GM18861 (cell line): ENCODE measurements at regions not wholly inside any gene's neighbourhood (a gene's known extent, or its start where the extent isn't known, plus 50 kb on each side); places are given as distances from the start of the nearest gene placed in this dataset.
"Not testable (repeated sequence)": the region's sequence is repeated elsewhere in the genome, so short reads cannot be mapped to it uniquely, and the experiment has no call there.

Experiments
- ATAC-seq: cut with Tn5 transposase; IDR thresholded peaks from one replicate; pipeline ENCODE4 v1.9.1; 2021; ENCODE audit not compliant: unreplicated experiment

DNA sequence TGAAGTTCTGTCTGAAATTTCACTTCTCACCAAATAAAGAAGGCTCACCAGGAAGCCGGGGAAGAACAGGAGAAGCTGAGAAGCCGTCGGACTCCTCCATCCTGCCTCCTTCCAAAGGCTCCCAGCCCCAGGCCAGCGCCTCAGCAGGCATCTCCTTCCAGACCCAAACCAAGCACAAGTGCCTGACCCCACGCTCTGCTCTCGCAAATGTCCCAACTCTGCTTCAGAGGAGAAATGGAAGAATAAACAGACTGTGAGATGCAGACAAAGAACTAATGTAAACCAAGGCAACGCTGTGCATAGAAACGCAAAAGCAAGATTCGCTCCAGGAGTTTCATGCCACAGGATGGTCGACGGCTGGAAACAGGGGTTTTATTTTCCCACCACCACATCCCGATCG lies 100.3 kb upstream of the EXOC2 start:
- ATAC-seq: no peak

DNA sequence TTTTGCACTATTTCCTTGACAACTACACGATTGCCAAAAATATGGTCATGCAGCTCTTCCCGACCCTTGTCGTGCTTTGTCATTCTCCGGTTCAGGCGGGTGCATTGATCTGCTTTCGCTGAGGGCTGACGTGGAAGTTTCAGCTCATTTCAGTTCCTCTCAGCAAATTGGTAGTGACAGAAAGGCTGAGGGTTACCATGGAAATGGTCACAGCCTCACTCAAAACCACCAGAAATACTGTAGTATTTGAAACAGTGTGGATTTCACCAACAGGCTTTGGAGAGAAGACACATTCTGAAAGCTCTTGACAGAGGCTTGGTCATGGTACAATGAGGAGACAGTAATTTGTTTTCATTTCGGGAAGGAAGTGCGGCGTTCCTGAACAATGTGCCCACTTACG lies 99.7 kb upstream of the EXOC2 start:
- ATAC-seq: no peak

DNA sequence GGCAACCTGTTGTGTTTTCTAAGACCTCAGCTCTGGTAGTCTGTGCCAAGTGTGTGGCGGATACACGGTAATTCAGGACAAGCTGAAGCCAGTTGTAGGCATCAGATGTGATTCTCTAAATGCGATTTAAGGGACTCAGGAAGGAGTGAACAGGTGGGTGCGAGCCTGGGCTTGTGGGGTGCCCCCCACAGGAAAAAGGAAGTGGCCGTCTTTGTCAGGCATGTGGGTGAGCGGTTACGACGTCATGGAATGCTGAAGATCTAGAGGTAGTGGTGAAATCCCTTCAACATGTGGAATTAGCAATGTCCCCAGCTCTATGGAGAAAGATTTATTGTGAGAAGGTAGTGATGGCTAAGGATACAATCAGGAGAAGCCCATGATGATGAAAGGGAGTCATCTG lies 95.1 kb upstream of the EXOC2 start:
- ATAC-seq: no peak

DNA sequence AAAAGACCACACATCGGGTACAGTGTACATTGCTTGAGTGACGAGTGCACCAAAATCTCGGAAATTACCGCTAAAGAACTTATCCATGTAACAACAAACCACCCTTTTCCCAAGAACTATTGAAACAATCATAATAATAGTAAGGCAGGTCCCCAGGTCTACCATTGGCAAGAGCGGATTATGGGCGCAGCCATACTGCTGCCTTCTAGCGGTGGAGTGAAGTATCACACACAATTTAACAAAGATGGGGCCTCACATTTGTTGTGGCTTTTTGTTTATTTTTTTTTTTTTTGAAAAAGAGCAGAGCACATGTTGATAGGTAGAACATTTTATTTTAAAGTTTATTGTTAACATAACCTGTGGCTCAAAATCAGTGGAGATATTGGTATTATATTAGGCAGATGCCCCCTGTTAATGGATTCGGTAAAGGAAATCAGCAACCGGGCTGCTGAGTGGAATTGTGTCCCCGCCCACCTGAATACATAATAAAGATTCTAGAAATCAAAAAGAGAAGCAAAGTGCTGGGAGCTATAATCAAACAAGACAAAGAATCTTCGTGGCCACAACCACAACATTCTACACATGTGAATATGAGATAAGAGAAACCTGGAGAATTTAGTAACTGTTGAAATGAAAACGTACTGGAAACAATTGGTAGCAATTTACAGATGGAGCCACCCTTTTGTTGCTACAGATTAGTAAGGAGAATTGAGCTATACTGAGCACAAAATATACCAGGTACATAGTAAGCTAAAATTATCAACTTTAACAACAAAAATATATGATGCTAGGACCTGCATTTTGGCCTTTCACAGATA lies 94.2 kb upstream of the EXOC2 start:
- ATAC-seq: no peak

DNA sequence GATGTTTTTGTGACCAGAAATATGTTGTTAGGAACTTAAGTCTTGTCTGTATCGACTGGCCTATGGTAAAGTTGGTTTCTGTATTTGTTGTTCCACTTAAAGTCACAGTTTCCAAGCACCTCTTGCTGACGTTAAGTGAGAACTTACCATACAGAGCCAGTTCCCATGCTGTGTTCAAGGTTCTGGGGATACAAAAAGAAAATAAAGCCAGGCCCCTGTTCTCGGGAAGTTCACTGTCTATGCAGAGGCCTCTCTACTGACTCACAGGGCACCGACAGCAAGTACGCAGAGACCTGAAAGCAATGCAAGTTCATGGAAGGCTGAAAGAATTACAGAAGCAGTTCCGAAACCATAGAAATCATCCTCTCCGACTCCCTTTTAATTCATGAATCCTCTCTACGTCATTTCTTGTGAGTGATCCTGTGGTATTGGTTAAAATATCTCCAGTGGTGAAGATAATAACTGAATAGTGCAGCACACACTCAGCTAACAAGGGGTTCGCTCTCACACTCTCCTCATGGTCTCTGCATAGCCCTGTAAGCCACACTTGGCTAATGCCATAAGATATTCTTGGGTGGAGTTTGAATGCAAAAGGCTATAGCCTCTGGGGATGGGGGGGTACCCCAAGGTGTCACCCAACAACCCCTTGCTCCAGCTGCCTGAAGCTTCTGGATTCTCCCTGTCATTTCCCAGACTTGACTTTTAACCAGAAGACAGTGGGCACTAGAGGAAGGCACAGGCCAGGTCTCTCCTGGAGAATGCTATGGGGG lies 91.2 kb upstream of the EXOC2 start:
- ATAC-seq: no peak

DNA sequence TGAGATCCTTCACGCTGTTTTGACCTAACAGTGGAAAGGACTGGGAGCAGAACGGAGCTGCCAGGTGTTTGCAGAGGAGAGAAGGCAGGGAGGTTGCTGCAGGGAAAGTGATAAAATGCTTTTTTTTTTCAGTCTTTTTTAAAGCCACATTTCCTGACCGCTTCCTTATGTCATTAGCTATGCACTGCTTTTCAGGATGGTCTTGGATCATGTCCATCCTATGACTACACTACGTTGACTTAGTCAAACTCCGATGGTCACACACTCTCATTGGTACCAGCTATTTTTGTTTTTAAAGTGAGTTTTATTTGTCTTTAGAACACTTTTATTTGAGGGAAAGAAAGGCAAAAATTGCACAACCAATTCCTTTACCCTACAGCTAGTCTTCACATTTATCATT lies 89.2 kb upstream of the EXOC2 start:
- ATAC-seq: no peak

DNA sequence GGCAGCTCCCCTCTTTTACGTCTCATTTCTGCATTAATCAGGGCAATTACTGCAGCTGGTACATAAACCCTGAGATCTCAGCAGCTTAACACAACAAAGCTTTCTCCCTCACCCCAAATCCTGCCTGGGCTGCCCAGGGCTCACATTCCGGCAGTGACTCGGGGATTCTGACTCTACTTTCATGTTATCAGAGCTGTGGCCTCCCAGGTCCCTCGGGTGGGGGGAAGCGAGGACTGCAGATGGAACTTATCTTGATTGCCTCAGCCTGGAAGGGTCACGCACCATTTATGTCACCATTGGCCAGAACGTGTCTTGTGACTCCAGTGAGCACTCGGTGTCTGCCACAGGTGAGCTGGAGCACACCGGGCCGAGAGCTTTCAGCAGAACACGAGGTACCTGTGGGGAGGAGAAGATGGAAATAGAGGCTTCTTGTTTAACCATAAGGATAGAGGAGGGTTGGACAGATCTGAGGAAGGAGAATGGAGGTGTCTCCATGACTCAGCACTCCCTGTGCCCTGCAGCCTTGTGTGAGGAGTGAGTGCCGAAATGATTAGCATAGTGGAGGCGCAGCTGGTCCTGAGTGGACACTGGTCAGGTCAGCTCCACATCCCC lies 88.5 kb upstream of the EXOC2 start:
- no peak for ATAC-seq

DNA sequence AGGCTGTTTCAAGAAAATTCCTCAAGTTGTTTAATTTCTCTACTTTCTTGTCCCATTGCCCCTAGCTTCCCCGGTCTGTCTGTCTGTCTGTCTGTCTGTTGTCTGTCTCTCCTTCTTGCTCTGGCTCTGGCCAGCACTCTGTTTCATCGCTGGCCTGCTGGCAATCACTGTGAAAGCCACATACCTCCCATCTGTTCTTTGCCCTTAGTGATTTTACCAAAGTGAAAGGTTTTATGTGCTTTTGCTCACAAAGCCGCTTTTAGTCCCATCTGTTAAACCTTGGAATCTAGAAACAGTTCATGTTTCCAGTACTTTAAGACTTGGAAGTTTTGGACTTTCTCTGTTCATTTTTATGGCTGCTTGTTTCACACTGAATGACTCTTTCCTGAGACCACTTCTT lies 87.8 kb upstream of the EXOC2 start:
- ATAC-seq: no peak

DNA sequence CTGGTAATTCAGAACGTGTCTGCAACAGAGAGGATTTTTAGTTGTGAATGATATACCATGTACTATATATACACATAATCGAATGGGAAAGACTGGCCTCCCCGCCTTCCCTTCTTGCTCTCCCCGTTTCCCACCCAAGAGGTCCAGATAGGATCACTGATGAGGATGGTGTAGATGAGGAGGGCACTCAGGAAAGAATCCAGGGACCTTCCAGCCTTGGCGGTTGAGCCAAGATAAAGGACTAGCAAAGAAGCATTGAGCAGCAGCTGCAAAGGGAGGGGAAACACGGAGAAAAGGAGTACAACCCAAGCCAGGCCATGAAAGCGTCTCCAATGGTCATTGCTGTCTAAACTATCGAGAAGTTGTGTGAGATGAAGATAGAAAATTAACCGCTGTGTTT lies 84.0 kb upstream of the EXOC2 start:
- ATAC-seq: no peak

DNA sequence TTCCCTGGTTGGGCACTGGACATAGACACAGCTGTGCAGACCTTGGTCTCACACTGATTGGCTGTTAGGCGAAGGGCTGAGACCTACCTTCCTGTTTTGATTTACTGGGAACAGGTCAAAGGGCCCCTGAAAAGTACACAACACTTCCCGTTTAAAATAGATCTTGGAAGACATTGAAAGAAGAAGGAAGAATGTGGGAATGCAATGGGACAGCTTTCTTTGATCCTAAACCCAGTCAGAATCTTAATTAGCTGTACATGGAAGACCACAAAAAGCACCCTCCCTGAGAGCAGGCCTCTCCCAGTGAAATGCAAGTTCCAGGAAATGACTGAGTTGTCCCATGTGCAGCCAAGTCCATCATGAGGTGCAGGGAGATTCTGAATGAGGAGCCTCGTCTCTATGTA lies 83.6 kb upstream of the EXOC2 start:
- ATAC-seq: no peak

DNA sequence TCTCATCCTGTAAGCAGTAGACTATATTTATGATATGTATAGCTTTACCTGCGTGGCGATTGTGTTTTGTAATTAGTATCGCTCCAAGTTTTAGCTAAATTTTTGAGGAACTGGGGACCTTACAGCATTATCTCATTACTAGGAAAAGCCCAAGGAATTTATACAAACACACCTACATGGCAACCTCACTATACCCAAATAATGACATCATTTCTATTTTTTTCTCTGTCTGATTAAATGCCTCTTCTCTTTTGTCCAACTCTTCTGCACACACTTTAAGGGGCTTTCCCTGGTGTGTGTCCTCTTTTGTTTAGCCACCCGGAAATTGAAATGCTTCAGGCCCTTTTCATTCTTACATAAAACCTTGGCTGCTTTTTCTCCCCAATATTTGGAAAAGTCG lies 82.9 kb upstream of the EXOC2 start:
- no peak for ATAC-seq

DNA sequence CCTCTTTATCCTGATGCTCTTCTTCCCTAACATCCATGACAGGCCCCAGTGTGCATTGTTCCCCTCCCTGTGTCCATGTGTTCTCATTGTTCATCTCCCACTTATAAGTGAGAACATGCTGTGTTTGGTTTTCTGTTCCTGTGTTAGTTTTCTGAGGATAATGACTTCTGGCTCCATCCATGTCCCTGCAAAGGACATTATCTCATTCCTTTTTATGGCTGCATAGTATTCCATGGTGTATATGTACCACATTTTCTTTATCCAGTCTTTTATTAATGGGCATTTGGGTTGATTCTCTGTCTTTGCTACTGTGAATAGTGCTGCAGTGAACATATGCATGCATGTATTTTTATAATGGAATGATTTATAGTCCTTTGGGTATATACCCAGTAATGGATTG lies 78.7 kb upstream of the EXOC2 start:
- ATAC-seq: not testable (repeated sequence)

DNA sequence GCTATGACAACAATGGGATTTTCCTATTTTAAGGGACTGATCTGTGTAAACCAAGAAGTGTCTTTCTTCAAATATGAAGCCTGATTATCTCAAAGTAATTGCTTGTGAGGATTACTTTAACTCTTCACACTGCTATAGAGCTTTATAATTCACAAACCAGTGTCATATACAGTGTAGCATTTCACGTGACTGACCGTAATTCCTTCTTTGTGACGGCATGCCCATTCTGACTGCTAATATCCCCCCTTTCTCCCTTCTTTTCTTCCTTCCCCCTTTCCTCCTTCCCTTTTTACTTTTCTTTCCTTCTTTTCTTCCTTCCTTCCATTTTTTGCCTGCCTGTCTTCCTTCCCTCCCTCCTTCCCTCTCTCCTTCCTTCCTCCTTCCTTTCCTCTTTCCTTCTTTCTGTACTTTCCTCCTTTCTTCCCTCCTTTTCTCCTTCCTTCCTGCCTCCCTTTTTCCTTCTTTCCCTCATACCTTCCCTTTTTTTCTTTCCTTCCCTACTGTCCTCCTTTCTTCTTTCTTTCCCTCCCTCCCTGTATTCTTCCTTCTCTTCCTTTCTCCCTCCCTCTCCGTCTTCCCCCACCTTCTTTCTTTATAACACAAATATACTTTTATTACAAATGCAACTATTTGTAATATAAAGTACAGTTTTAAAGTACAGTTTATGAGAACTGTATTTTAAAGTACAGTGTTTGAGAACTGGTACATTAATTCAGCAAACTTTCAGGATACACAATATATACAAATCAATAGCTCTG lies 75.0 kb upstream of the EXOC2 start:
- no peak for ATAC-seq

DNA sequence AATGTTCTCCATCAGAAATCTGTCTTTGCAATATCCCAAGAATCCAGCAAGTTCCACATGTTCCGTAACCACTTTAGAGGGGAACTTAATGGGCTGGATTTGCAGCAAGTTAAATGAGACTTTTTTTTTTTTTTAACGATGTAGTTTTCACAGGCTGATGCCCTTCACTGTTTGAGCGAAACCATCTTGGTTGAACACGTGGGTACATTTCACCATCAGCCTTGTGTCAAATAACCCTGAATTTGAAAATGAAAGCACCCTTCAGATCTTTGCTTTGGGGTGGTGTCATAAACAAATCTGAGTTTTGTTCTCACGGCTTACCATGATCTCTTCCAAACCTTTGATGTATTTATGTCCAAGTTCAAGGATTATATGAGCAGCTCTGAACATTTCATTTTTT lies 73.7 kb upstream of the EXOC2 start:
- no peak for ATAC-seq

DNA sequence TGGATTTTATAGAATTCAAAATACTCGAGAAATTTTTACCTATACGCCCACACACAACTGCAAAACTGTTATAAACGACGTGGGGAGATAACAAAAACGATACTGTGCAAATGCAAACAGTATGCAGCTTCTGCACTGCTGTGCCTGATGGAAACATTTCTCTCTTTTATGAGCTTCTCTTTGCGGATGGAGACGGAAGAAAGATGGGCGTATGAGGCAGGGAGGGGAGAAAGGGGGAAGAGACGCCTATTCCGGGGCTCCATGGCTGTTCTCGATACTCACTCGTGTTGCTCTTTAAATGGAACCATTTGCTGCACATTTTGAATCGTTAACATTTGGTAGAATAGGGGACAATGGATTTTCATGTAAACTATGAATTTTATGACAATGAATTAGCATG lies 69.1 kb upstream of the EXOC2 start:
- ATAC-seq: no peak

DNA sequence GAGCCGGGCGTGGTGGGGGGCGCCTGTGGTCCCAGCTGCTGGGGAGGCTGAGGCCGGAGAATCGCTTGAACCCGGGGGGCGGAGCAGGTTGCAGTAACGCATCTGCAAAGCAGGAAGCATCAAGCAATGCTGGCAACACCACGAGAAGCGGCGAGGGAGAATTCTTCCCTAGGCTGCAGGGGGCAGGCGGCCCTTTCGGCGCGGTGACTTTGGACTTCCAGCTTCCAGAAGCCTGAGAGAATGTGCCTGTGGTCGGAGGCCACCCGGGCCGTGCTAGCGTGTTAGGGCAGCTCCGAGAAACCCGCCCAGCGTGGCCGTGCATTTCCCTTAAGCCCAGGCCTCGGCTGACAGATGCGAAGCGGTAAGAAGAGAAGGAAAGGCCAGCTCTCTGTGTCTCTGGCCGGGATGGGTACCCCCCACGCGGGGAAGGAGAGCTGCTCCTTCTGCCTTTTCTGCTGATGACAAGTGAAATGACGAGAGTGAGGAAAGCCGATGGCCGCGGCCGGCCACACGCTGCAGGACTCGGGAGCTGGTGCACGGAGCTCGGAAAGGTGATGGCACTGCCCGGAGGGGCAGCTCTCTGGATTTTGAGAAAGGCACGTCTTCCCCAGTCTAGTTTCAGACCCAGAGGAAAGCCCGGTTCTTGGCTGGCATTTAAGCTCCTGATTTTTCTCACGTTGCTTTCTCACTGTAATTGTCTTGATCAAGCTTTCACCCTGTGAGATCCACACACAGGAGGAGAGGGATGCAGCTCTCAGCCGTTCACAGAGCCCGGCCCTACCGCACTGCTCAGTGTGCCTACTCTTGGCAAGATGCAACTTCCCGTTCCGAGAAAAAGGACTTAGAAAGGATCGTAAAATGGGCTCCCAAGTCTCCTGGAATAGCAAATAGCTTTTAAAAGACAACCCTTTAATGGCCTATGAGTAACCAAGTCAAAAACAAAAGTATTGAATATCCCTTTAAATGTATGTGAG lies 68.3 kb upstream of the EXOC2 start:
- no peak for ATAC-seq

DNA sequence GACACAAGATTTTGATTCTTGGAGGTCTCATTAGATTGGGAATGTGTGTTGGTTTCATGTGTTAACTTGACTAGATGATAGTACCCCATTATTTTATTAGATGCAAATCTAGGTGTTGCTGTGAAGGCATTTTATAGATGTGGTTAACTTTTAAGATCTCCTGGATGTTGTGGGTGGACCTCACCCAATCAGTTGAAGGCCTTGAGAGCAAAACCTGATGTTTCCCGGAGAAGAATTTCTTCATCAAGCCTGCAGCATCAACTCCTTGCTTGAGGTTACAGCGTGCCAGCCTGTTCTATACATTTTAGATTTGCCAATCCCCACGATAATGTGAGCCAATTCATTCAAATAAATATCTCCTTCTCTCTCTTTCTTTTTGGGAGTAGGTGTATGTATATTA lies 66.8 kb upstream of the EXOC2 start:
- no peak for ATAC-seq

DNA sequence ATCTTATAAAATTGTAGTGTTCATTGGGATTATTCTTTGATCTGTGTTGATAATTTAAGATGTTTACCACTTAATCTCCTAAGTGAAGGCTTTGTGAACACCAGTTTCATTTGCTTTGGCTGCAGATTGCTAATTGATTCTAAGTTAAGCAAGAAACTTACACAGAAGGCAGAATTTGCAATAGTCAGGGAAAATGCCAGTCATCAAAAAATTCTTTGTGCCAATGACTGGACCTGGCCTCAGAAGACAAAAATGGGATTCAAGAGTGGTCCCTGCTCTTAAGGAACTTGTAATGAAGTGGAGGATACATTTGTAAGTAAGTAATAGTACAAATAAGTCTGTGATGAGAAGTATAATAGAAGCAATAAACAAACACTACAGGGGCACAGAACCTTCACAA lies 63.3 kb upstream of the EXOC2 start:
- ATAC-seq: no peak

DNA sequence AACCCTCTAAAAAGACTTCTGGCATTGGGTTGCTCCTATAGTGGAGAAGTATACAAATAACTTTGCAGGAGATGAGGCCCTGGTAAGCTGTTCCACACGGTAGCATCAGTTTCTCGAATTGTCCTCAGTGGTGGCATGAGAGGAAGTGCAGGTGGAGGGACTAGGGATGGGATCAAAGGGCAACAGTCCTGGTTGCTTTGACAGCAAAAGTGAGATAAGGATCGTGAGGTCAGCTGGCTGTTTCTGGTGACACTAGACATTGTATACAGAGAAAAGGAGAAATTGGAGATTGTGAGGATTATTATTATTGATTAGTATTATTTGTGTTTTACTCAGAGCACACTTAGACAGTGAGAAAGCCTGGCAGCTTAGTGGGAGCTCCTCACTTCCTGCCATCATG lies 61.3 kb upstream of the EXOC2 start:
- no peak for ATAC-seq

DNA sequence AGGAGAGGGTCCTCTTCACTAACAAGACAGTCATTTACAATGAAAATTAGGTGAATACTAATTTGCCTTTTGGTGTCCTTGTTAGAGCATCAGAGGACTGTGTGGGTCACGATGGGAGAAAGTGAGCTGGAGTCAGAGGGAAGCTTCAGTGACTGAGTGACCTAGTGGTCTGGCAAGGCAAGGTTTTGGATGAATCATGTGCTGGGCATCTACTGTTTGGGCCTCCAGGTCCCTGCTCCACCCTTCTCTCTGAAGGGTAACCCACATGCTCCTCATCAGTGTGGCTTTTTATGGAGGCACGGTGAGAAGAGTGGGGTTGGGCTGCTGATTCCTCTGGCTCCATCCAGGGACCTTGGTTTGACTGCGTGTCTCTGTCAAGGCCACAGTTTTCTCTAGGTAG lies 60.5 kb upstream of the EXOC2 start:
- no peak for ATAC-seq
